ENCODE measurements at regions not wholly inside any gene's neighbourhood (a gene's known extent, or its start where the extent isn't known, plus 50 kb on each side); places are given as distances from the start of the nearest gene placed in this dataset.

DNA sequence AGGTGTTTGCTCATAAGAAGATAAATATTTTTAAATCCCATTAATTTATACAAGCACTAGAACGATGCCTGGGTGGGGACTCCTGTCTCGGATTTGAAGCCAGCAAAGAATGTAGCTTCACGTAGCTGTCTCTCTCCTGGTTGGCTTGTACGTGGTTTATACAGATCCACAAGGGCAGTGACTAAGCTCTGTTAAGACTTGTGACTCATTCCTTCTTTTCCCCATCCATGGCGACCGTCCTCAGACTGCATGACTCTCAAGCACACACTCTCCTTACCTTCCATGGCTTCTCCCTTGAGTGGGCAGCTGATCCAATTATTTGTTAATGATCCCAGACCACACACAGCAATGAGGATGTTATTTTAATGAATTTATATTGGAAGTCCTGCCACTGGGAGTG is 679.7 kb upstream of the SOX9 start:
- TF ChIP-seq, protein P1, sequence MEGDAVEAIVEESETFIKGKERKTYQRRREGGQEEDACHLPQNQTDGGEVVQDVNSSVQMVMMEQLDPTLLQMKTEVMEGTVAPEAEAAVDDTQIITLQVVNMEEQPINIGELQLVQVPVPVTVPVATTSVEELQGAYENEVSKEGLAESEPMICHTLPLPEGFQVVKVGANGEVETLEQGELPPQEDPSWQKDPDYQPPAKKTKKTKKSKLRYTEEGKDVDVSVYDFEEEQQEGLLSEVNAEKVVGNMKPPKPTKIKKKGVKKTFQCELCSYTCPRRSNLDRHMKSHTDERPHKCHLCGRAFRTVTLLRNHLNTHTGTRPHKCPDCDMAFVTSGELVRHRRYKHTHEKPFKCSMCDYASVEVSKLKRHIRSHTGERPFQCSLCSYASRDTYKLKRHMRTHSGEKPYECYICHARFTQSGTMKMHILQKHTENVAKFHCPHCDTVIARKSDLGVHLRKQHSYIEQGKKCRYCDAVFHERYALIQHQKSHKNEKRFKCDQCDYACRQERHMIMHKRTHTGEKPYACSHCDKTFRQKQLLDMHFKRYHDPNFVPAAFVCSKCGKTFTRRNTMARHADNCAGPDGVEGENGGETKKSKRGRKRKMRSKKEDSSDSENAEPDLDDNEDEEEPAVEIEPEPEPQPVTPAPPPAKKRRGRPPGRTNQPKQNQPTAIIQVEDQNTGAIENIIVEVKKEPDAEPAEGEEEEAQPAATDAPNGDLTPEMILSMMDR (IDR thresholded peaks at IDR 0.05), result no peak
- no peak for TF ChIP-seq POLR2A (IDR thresholded peaks at IDR 0.05; ENCODE audit: low read depth)
- no peak for TF ChIP-seq EP300 (IDR thresholded peaks at IDR 0.05)
